GM23338 (cell line): ENCODE measurements at regions not wholly inside any gene's neighbourhood (a gene's known extent, or its start where the extent isn't known, plus 50 kb on each side); places are given as distances from the start of the nearest gene placed in this dataset.

Experiments
- EZH2 ChIP-seq: fragments of 200-600 bp; sonication (generic); IDR thresholded peaks from one replicate; pipeline ENCODE4 v1.8.0; 2017; ENCODE audit warnings: antibody characterized with exemption, mild to moderate bottlenecking, low read depth; ENCODE audit not compliant: unreplicated experiment
- POLR2AphosphoS5 ChIP-seq: IDR thresholded peaks from 2 replicates; pipeline ENCODE4 v1.6.1; 2016; ENCODE audit warnings: antibody characterized with exemption, low read depth
- REST ChIP-seq: IDR thresholded peaks from one replicate; pipeline ENCODE4 v1.6.1; 2018; ENCODE audit warnings: antibody characterized with exemption; ENCODE audit not compliant: unreplicated experiment
- TF ChIP-seq, protein P1 (sequence below), 2 experiments: fragments of 200-600 bp in 1 of 2; sonication (generic) in 1 of 2; conservative IDR thresholded peaks; 2 replicates each; pipeline versions ENCODE4 v1.5.1 to v1.6.1; 2016 to 2017; ENCODE audit warnings: antibody characterized with exemption in 2 of 2, low read depth in 2 of 2, mild to moderate bottlenecking in 2 of 2, moderate library complexity in 1 of 2

GRCh38 chr3:87822563-87822962 lies 236.2 kb downstream of the CGGBP1 start:
- TF ChIP-seq EZH2 (no peak), REST (no peak), POLR2AphosphoS5 (no peak)
- TF ChIP-seq, protein P1, sequence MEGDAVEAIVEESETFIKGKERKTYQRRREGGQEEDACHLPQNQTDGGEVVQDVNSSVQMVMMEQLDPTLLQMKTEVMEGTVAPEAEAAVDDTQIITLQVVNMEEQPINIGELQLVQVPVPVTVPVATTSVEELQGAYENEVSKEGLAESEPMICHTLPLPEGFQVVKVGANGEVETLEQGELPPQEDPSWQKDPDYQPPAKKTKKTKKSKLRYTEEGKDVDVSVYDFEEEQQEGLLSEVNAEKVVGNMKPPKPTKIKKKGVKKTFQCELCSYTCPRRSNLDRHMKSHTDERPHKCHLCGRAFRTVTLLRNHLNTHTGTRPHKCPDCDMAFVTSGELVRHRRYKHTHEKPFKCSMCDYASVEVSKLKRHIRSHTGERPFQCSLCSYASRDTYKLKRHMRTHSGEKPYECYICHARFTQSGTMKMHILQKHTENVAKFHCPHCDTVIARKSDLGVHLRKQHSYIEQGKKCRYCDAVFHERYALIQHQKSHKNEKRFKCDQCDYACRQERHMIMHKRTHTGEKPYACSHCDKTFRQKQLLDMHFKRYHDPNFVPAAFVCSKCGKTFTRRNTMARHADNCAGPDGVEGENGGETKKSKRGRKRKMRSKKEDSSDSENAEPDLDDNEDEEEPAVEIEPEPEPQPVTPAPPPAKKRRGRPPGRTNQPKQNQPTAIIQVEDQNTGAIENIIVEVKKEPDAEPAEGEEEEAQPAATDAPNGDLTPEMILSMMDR (conservative IDR thresholded peaks at IDR 0.05; ENCODE audit: low read depth in 2 of 2): no peak
